ENCODE measurements at regions not wholly inside any gene's neighbourhood (a gene's known extent, or its start where the extent isn't known, plus 50 kb on each side); places are given as distances from the start of the nearest gene placed in this dataset.

DNA sequence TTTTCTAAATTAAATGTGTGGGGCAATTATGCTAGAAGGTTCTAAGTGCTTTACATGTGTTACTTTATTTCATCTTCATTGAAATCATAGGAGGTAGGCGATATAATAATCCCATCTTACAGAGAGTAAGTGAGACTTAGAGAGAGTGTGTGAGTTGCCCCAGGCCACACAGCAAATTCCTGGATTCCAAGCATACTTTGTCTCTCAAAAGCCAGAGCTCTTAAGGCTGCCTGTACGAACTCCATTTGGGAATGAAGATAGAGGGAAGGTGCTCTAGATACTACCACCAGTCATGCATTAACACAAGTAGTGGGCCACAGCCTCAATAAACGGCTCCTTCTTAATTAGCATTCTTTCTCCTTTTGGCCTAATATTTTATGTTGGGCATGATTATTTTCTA lies 170.1 kb downstream of the SIPA1L2 start:
- Mint-ChIP-seq H3K4me1 (no peaks in the 10 kb centered on the region), H3K4me3 (no peak overlapping the region), H3K27ac (no peak overlapping the region), H3K9me3 (no peaks in the 10 kb centered on the region), H3K36me3 (no peaks in the 10 kb centered on the region), H3K27me3 (no peaks in the 10 kb centered on the region)
- no peak for ATAC-seq

GRCh38 chr1:232459087-232459486 lies 170.8 kb downstream of the SIPA1L2 start:
- Mint-ChIP-seq H3K4me1 (no peaks in the 10 kb centered on the region), H3K27me3 (no peaks in the 10 kb centered on the region), H3K9me3 (no peaks in the 10 kb centered on the region), H3K4me3 (no peak overlapping the region), H3K36me3 (no peaks in the 10 kb centered on the region), H3K27ac (no peak overlapping the region)
- ATAC-seq, result no peak

DNA sequence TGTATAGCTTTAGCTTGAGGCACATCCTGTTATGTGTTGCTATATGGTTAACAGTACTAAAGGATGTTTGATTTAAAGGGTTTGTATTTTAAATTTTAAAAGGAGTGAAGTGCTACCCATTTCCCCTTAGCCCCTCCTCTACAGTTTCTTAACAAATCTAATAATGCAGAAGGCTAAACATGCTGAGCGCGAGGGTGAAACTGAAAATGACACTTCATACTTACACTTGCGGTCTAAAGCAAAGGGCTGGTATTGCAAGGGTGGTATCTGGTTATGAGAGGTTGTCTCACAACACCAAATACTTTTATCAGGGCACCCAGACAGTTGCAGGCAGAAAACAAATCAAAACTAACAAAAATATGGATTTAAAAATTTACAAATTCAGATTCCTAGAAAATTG lies 172.3 kb downstream of the SIPA1L2 start:
- Mint-ChIP-seq H3K27ac (no peak overlapping the region), H3K27me3 (no peaks in the 10 kb centered on the region), H3K4me3 (no peak overlapping the region), H3K4me1 (no peaks in the 10 kb centered on the region), H3K9me3 (no peaks in the 10 kb centered on the region), H3K36me3 (no peaks in the 10 kb centered on the region)
- ATAC-seq, result no peak

DNA sequence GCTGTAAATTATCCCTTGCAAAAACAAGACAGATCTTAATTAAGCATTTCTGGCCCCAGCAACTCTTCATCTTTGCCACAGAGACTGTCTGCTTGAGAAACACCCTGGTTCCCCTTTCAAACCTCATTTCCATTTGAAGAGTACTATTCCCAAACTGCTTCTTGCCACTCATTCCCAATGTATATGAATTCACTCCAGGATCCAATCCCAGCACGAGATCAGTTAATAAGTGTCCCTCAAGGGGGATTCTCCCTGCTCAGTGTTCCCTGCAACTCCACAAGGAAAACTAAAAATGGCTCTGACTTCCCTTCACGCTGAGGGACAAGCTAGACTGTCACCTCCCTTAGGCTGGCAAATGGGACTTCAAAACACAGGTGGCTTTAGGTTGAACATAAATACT lies 173.2 kb downstream of the SIPA1L2 start:
- no peaks in the 10 kb centered on the region for H3K36me3 Mint-ChIP-seq
- H3K27me3 Mint-ChIP-seq, result no peaks in the 10 kb centered on the region
- H3K27ac Mint-ChIP-seq, result no peak overlapping the region
- H3K4me3 Mint-ChIP-seq, result no peak overlapping the region
- H3K9me3 Mint-ChIP-seq, result no peaks in the 10 kb centered on the region
- no peaks in the 10 kb centered on the region for H3K4me1 Mint-ChIP-seq
- ATAC-seq, result no peak

DNA sequence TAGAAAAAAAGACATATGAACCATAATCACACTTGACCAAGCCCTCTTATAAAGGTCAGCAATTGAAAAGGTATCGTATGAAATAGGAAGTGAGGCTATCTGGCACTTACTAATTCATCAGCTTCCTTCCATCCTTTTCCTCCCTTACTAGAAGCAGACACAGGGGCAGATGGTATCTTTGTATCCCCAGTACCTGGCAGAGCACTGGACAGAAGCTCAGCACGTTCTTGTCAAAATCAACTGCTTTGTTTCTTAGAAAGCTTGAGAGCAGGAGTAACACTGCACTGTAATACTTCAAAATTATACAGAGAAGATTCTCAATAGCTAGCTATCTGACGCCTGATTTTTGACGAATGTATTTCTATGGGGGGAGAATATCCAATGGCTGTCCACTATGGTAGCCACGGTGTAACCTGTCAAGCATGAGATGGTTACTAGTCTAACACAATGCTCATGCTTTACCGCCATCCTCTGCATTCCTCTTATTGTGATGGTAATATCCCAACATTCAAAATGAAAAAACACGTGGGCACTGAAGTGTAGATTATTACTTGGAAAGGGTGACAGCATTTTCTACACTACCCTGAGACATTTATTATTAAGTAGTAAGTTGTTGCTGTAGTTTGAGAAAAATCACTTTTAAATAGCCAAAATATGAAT lies 175.6 kb downstream of the SIPA1L2 start:
- Mint-ChIP-seq H3K27ac (no peak overlapping the region), H3K4me3 (no peak overlapping the region), H3K36me3 (no peaks in the 10 kb centered on the region), H3K4me1 (no peaks in the 10 kb centered on the region), H3K9me3 (no peaks in the 10 kb centered on the region), H3K27me3 (no peaks in the 10 kb centered on the region)
- ATAC-seq, result no peak

- Mint-ChIP-seq H3K27ac (no peak overlapping the region), H3K36me3 (no peaks in the 10 kb centered on the region), H3K27me3 (no peaks in the 10 kb centered on the region), H3K9me3 (no peaks in the 10 kb centered on the region), H3K4me1 (no peaks in the 10 kb centered on the region), H3K4me3 (no peak overlapping the region)
- no peak for ATAC-seq
These were observed 177.0 kb downstream of the SIPA1L2 start for GRCh38 chr1:232452736-232453440.

GRCh38 chr1:232452117-232452516 lies 177.8 kb downstream of the SIPA1L2 start:
- Mint-ChIP-seq H3K27ac (no peak overlapping the region), H3K36me3 (no peaks in the 10 kb centered on the region), H3K4me3 (no peak overlapping the region), H3K4me1 (no peaks in the 10 kb centered on the region), H3K9me3 (no peaks in the 10 kb centered on the region), H3K27me3 (no peaks in the 10 kb centered on the region)
- ATAC-seq, result no peak

GRCh38 chr1:232451506-232451905 lies 178.4 kb downstream of the SIPA1L2 start:
- no peak overlapping the region for H3K4me3 Mint-ChIP-seq
- H3K9me3 Mint-ChIP-seq, result no peaks in the 10 kb centered on the region
- no peaks in the 10 kb centered on the region for H3K4me1 Mint-ChIP-seq
- no peak for ATAC-seq
- H3K36me3 Mint-ChIP-seq, result no peaks in the 10 kb centered on the region
- H3K27me3 Mint-ChIP-seq, result no peaks in the 10 kb centered on the region
- no peak overlapping the region for H3K27ac Mint-ChIP-seq

DNA sequence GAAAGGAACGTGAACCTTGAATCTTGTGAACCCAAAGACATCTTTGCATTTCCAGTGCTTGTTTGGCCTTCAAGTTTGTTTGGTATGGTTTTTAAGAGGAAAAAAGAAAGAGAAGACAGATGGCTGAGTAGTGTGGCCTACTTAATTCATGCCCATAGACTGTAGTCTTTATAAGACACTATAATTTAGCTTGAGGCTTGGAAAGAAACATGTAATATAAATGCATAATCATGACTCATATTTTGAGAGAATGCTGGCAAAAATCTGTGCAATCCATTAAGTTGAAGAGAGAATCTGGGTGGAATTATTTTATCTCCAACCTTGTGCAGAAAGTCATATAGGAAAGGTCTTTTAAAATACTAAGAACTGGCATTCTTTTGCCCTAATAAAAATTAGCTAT lies 179.3 kb downstream of the SIPA1L2 start:
- Mint-ChIP-seq H3K4me3 (no peak overlapping the region), H3K27ac (no peak overlapping the region), H3K27me3 (no peaks in the 10 kb centered on the region), H3K9me3 (no peaks in the 10 kb centered on the region), H3K4me1 (no peaks in the 10 kb centered on the region), H3K36me3 (no peaks in the 10 kb centered on the region)
- no peak for ATAC-seq

DNA sequence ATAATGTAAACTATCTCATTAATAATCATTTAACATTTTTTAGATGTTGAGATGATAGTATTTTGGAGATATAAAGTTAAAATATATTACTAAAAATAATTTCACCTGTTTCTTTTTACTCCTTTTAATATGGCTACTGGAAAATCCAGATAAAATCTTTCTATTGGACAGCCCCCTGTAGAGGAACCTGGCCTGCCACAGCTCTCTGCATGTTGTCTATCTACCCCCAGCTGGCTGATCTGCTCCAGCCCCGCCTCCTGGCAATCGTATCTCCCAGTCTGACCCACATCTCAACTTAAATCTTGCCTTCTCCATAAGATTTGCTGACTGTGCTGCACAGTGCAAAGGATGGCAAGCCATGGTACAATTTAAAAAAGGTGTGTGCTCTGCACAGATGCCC lies 182.8 kb downstream of the SIPA1L2 start:
- H3K27ac Mint-ChIP-seq, result no peak overlapping the region
- H3K4me3 Mint-ChIP-seq, result no peak overlapping the region
- no peaks in the 10 kb centered on the region for H3K9me3 Mint-ChIP-seq
- ATAC-seq, result no peak
- H3K4me1 Mint-ChIP-seq, result no peaks in the 10 kb centered on the region
- no peaks in the 10 kb centered on the region for H3K36me3 Mint-ChIP-seq
- no peaks in the 10 kb centered on the region for H3K27me3 Mint-ChIP-seq

- H3K36me3 Mint-ChIP-seq, result no peaks in the 10 kb centered on the region
- no peaks in the 10 kb centered on the region for H3K4me1 Mint-ChIP-seq
- no peak overlapping the region for H3K4me3 Mint-ChIP-seq
- no peaks in the 10 kb centered on the region for H3K9me3 Mint-ChIP-seq
- no peaks in the 10 kb centered on the region for H3K27me3 Mint-ChIP-seq
- ATAC-seq, result no peak
- H3K27ac Mint-ChIP-seq, result no peak overlapping the region
These were observed 184.4 kb downstream of the SIPA1L2 start for GRCh38 chr1:232445361-232446106.

- H3K27me3 Mint-ChIP-seq, result no peaks in the 10 kb centered on the region
- no peaks in the 10 kb centered on the region for H3K9me3 Mint-ChIP-seq
- no peaks in the 10 kb centered on the region for H3K36me3 Mint-ChIP-seq
- H3K27ac Mint-ChIP-seq, result no peak overlapping the region
- no peak for ATAC-seq
- H3K4me3 Mint-ChIP-seq, result no peak overlapping the region
- H3K4me1 Mint-ChIP-seq, result no peaks in the 10 kb centered on the region
These were observed 186.6 kb downstream of the SIPA1L2 start for GRCh38 chr1:232443372-232443771.

- Mint-ChIP-seq H3K9me3 (no peaks in the 10 kb centered on the region), H3K36me3 (no peaks in the 10 kb centered on the region), H3K27me3 (no peaks in the 10 kb centered on the region), H3K4me3 (no peak overlapping the region), H3K27ac (no peak overlapping the region), H3K4me1 (no peaks in the 10 kb centered on the region)
- no peak for ATAC-seq
These were observed 188.9 kb downstream of the SIPA1L2 start for GRCh38 chr1:232441036-232441411.

GRCh38 chr1:232440325-232441035 lies 189.5 kb downstream of the SIPA1L2 start:
- no peak overlapping the region for H3K4me3 Mint-ChIP-seq
- no peak for ATAC-seq
- no peak overlapping the region for H3K27ac Mint-ChIP-seq
- no peaks in the 10 kb centered on the region for H3K36me3 Mint-ChIP-seq
- H3K27me3 Mint-ChIP-seq, result no peaks in the 10 kb centered on the region
- H3K4me1 Mint-ChIP-seq, result no peaks in the 10 kb centered on the region
- no peaks in the 10 kb centered on the region for H3K9me3 Mint-ChIP-seq

DNA sequence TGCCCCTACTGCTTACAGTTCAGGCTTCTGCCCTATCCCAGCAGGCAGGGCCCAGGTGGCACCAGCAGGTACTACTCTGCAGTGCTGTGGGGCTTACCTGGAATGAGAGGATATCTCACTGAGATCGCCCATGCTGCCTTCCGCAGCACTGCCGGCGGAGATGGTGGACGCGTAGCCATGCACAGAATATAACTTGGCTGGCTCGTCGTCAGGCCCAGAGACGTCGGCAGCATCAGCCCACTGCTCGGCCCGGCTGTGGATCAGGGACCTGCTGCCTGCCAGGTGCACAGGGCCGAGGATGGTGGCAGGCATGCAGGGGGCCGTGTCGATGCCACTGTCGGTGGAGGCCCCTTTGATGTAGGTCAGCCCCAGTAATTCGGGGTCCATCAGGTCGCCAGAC lies 190.9 kb downstream of the SIPA1L2 start:
- Mint-ChIP-seq H3K27ac (no peak overlapping the region), H3K4me1 (no peaks in the 10 kb centered on the region), H3K27me3 (no peaks in the 10 kb centered on the region), H3K4me3 (no peak overlapping the region), H3K36me3 (no peaks in the 10 kb centered on the region), H3K9me3 (no peaks in the 10 kb centered on the region)
- no peak for ATAC-seq

Data from stimulated activated memory B cell treated with anti-CD40 and anti-IgM and Interleukin-4, amounts not matched to agents 10 μg/mL and 1 μg/mL and 100 μg/mL, for 72 hours (primary cell).